ENCODE measurements at regions not wholly inside any gene's neighbourhood (a gene's known extent, or its start where the extent isn't known, plus 50 kb on each side); places are given as distances from the start of the nearest gene placed in this dataset.

GRCh38 chr16:73124665-73125375 lies 76.9 kb upstream of the ZFHX3 start:
- POLR2A ChIA-PET = no interaction called here
- TF ChIP-seq, protein P1, sequence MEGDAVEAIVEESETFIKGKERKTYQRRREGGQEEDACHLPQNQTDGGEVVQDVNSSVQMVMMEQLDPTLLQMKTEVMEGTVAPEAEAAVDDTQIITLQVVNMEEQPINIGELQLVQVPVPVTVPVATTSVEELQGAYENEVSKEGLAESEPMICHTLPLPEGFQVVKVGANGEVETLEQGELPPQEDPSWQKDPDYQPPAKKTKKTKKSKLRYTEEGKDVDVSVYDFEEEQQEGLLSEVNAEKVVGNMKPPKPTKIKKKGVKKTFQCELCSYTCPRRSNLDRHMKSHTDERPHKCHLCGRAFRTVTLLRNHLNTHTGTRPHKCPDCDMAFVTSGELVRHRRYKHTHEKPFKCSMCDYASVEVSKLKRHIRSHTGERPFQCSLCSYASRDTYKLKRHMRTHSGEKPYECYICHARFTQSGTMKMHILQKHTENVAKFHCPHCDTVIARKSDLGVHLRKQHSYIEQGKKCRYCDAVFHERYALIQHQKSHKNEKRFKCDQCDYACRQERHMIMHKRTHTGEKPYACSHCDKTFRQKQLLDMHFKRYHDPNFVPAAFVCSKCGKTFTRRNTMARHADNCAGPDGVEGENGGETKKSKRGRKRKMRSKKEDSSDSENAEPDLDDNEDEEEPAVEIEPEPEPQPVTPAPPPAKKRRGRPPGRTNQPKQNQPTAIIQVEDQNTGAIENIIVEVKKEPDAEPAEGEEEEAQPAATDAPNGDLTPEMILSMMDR (IDR thresholded peaks at IDR 0.05; ENCODE audit: insufficient read depth, low read length, missing control alignments) = no peak
- H3K4me3 ChIP-seq (ENCODE audit: low read depth, low read length) = no peak overlapping the region
- CTCF ChIA-PET = no interaction called here
- no peak for DNase-seq (ENCODE audit: low read depth, low spot score)

DNA sequence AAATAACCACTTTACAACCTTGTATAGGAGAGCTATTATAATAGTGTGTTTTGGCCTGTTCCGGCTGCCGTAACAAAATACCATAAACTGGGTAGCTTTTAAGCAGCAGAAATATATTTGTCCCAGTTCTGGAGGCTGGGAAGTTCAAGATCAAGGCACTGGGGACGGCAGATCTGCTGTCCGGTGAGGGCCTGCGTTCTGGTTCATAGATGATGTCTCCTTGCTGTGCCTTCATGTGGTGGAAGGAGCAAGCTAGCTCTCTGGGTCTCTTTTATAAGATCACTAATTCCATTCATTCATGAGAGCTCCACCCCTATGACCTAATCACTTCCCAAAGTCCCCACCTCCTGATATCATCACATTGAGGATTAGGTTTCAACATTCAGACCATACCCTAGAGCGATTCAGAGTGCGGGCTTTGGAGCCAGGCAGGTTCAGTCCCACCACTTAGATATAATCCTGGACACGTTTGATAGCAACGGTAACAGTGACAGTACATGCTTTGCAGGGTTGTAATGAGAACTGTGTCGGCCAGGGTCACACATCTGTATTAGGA lies 76.2 kb upstream of the ZFHX3 start:
- TF ChIP-seq, protein P1 (IDR thresholded peaks at IDR 0.05; ENCODE audit: insufficient read depth, low read length, missing control alignments) = no peak
- CTCF ChIA-PET = no interaction called here
- POLR2A ChIA-PET = no interaction called here

GRCh38 chr16:73122604-73123391 lies 74.9 kb upstream of the ZFHX3 start:
- no peak overlapping the region for H3K4me3 ChIP-seq (ENCODE audit: low read depth, low read length)
- ChIA-PET CTCF (interaction anchor here (0.9 to 1.1 kb wide), 2 partner anchors 13 to 54 kb away, joined by 3 to 4 read pairs; no protein-coding TSS in a partner anchor), POLR2A (interaction anchor here (0.8 kb wide), 1 partner anchor 246 kb away, joined by 3 read pairs; no protein-coding TSS in a partner anchor)
- DNase-seq (ENCODE audit: low read depth, low spot score) = no peak
- TF ChIP-seq, protein P1 (IDR thresholded peaks at IDR 0.05; ENCODE audit: insufficient read depth, low read length, missing control alignments) = no peak

More for the DNA sequence above, 76.2 kb upstream of the ZFHX3 start:
- no peak for DNase-seq (ENCODE audit: low read depth, low spot score)
- no peak overlapping the region for H3K4me3 ChIP-seq (ENCODE audit: low read depth, low read length)

DNA sequence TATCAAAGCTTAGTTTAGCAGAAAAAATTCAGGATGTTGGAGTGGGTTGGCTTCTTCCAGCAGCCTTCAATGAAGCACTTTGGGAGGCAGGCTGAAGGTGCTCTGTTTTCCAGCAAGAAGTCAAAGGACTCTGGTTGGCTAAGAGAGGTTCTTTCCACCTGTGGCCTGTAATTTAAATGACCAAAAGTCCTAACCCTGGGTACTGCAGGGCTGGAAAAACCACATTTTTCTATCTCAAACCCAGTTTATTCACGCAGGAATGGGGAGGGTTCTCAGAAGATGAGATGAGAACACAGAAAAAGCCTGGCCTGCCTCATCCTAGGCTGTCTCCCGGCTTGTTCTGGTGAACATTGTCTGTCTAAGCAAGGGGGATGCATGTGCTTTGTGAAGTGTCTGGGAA lies 68.6 kb upstream of the ZFHX3 start:
- H3K4me3 ChIP-seq (ENCODE audit: low read depth, low read length) = no peak overlapping the region
- CTCF ChIA-PET = no interaction called here
- TF ChIP-seq, protein P1 (IDR thresholded peaks at IDR 0.05; ENCODE audit: insufficient read depth, low read length, missing control alignments) = no peak
- POLR2A ChIA-PET = no interaction called here
- DNase-seq (ENCODE audit: low read depth, low spot score) = no peak

GRCh38 chr16:73113336-73113735 lies 65.4 kb upstream of the ZFHX3 start:
- POLR2A ChIA-PET = no interaction called here
- TF ChIP-seq, protein P1 (IDR thresholded peaks at IDR 0.05; ENCODE audit: insufficient read depth, low read length, missing control alignments) = no peak
- H3K4me3 ChIP-seq (ENCODE audit: low read depth, low read length) = no peak overlapping the region
- DNase-seq (ENCODE audit: low read depth, low spot score) = no peak
- CTCF ChIA-PET = no interaction called here

Measured in AG04449 (cell line).